Hepatocyte (in vitro differentiated cells): ENCODE measurements at regions not wholly inside any gene's neighbourhood (a gene's known extent, or its start where the extent isn't known, plus 50 kb on each side); places are given as distances from the start of the nearest gene placed in this dataset.

ENCODE experiments used
- DNase-seq: peaks from one replicate; pipeline ENCODE4 v3.0.0-alpha.2; 2016; ENCODE audit warnings: low spot score
- H2AFZ ChIP-seq: fragments of 200-600 bp; sonication (generic); 2 replicates; pipeline ENCODE4 v1.6.0; 2016; ENCODE audit warnings: antibody characterized with exemption, mild to moderate bottlenecking
- H3K27ac ChIP-seq: fragments of 200-600 bp; sonication (generic); 2 replicates; pipeline ENCODE4 v1.5.1; 2016; ENCODE audit warnings: mild to moderate bottlenecking
- H3K27me3 ChIP-seq: fragments of 200-600 bp; sonication (generic); 2 replicates; pipeline ENCODE4 v1.6.1; 2016
- H3K36me3 ChIP-seq: fragments of 200-600 bp; sonication (generic); replicated peaks from 2 replicates; pipeline ENCODE4 v1.5.1; 2016; ENCODE audit warnings: low read depth; ENCODE audit not compliant: insufficient read depth
- H3K4me1 ChIP-seq: fragments of 200-600 bp; sonication (generic); 2 replicates; pipeline ENCODE4 v1.5.1; 2016; ENCODE audit warnings: mild to moderate bottlenecking, moderate library complexity; ENCODE audit not compliant: insufficient read depth
- H3K4me2 ChIP-seq: fragments of 200-600 bp; sonication (generic); 2 replicates; pipeline ENCODE4 v1.6.0; 2016
- H3K4me3 ChIP-seq: fragments of 200-600 bp; sonication (generic); 2 replicates; pipeline ENCODE4 v1.5.1; 2016; ENCODE audit warnings: mild to moderate bottlenecking
- H3K79me2 ChIP-seq: fragments of 200-600 bp; sonication (generic); 2 replicates; pipeline ENCODE4 v1.6.0; 2017; ENCODE audit warnings: mild to moderate bottlenecking
- H3K9me2 ChIP-seq: fragments of 200-600 bp; sonication (generic); replicated peaks from 2 replicates; pipeline ENCODE4 v1.6.0; 2017; ENCODE audit warnings: mild to moderate bottlenecking; ENCODE audit not compliant: insufficient read depth
- H3K9me3 ChIP-seq: fragments of 200-600 bp; sonication (generic); 2 replicates; pipeline ENCODE4 v1.5.1; 2016; ENCODE audit warnings: low read depth, mild to moderate bottlenecking
- H4K20me1 ChIP-seq: fragments of 200-600 bp; sonication (generic); 2 replicates; pipeline ENCODE4 v1.6.0; 2016; ENCODE audit warnings: mild to moderate bottlenecking; ENCODE audit not compliant: insufficient read depth, poor library complexity, severe bottlenecking
- CTCF ChIP-seq: fragments of 200-600 bp; sonication (generic); IDR thresholded peaks from 2 replicates; pipeline ENCODE4 v1.5.1; 2016; ENCODE audit warnings: antibody characterized with exemption, mild to moderate bottlenecking; ENCODE audit not compliant: poor library complexity
- EZH2 ChIP-seq: fragments of 200-600 bp; sonication (generic); IDR thresholded peaks from 2 replicates; pipeline ENCODE4 v1.6.1; 2016; ENCODE audit warnings: antibody characterized with exemption, mild to moderate bottlenecking, borderline replicate concordance
- EZH2phosphoT487 ChIP-seq: fragments of 200-600 bp; sonication (generic); IDR thresholded peaks from one replicate; pipeline ENCODE4 v1.6.1; 2018; ENCODE audit warnings: antibody characterized with exemption, mild to moderate bottlenecking, low read depth, moderate library complexity; ENCODE audit not compliant: unreplicated experiment, severe bottlenecking
- WGBS: methylation state at CpG from one replicate; pipeline ENCODE4 v1.1.6; 2016; ENCODE audit warnings: low lambda C conversion rate; ENCODE audit errors: missing lambda C conversion rate; 5-methylcytosine and 5-hydroxymethylcytosine counted together

GRCh38 chr13:76461999-76462398 is 424.2 kb downstream of the KCTD12 start:
- H3K4me3 ChIP-seq: no peak overlapping the region
- no peak for DNase-seq
- no peaks in the 10 kb centered on the region for H3K4me1 ChIP-seq
- H3K27me3 ChIP-seq: no peaks in the 10 kb centered on the region
- TF ChIP-seq EZH2phosphoT487: no peak
- TF ChIP-seq EZH2: no peak
- no peak for TF ChIP-seq CTCF
- H3K9me3 ChIP-seq: no peaks in the 10 kb centered on the region
- no peaks in the 10 kb centered on the region for H3K9me2 ChIP-seq
- no peak overlapping the region for H2AFZ ChIP-seq
- no peaks in the 10 kb centered on the region for H3K36me3 ChIP-seq
- H4K20me1 ChIP-seq: no peaks in the 10 kb centered on the region
- H3K27ac ChIP-seq: no peak overlapping the region
- H3K79me2 ChIP-seq: no peaks in the 10 kb centered on the region
- no peak overlapping the region for H3K4me2 ChIP-seq
- 70% methylated on average over 4 of the region's 4 CpGs for WGBS

- Histone ChIP-seq H3K9me3 (no peaks in the 10 kb centered on the region), H3K9me2 (no peaks in the 10 kb centered on the region), H3K4me2 (no peak overlapping the region), H2AFZ (no peak overlapping the region), H3K4me3 (no peak overlapping the region), H3K27me3 (no peaks in the 10 kb centered on the region), H3K79me2 (no peaks in the 10 kb centered on the region), H3K4me1 (no peaks in the 10 kb centered on the region), H3K27ac (no peak overlapping the region), H3K36me3 (no peaks in the 10 kb centered on the region), H4K20me1 (no peaks in the 10 kb centered on the region)
- WGBS: 90% methylated on average over 1 of the region's 1 CpG
- TF ChIP-seq EZH2: no peak
- no peak for TF ChIP-seq CTCF
- TF ChIP-seq EZH2phosphoT487: no peak
- no peak for DNase-seq
Measured at GRCh38 chr13:76461484-76461883, 424.7 kb downstream of the KCTD12 start.

GRCh38 chr13:76459863-76460262 is 426.3 kb downstream of the KCTD12 start:
- Histone ChIP-seq H3K79me2 (no peaks in the 10 kb centered on the region), H3K4me1 (no peaks in the 10 kb centered on the region), H2AFZ (no peak overlapping the region), H3K4me2 (no peak overlapping the region), H3K36me3 (no peaks in the 10 kb centered on the region), H4K20me1 (no peaks in the 10 kb centered on the region), H3K27me3 (no peaks in the 10 kb centered on the region), H3K27ac (no peak overlapping the region), H3K4me3 (no peak overlapping the region), H3K9me3 (no peaks in the 10 kb centered on the region), H3K9me2 (no peaks in the 10 kb centered on the region)
- DNase-seq: no peak
- 75% methylated on average over 4 of the region's 4 CpGs for WGBS
- no peak for TF ChIP-seq CTCF
- no peak for TF ChIP-seq EZH2phosphoT487
- TF ChIP-seq EZH2: no peak

GRCh38 chr13:76455960-76456359 is 430.2 kb downstream of the KCTD12 start:
- Histone ChIP-seq H3K36me3 (no peaks in the 10 kb centered on the region), H3K9me2 (no peaks in the 10 kb centered on the region), H3K9me3 (no peaks in the 10 kb centered on the region), H3K4me3 (no peak overlapping the region), H3K27me3 (no peaks in the 10 kb centered on the region), H3K27ac (peak overlapping the region; percentile 66), H3K4me2 (no peak overlapping the region), H3K79me2 (no peaks in the 10 kb centered on the region), H4K20me1 (no peaks in the 10 kb centered on the region), H2AFZ (no peak overlapping the region), H3K4me1 (no peaks in the 10 kb centered on the region)
- WGBS: 53% methylated on average over 1 of the region's 1 CpG
- TF ChIP-seq EZH2: no peak
- TF ChIP-seq EZH2phosphoT487: no peak
- no peak for TF ChIP-seq CTCF
- no peak for DNase-seq
